Gastrocnemius medialis (tissue), 4 donors: ENCODE measurements at regions not wholly inside any gene's neighbourhood (a gene's known extent, or its start where the extent isn't known, plus 50 kb on each side); places are given as distances from the start of the nearest gene placed in this dataset.

Source experiments
- POLR2A ChIP-seq, 2 donors: fragments of 450-650 bp; IDR thresholded peaks; one replicate each; pipeline ENCODE4 v1.6.1; 2017; ENCODE audit warnings: antibody characterized with exemption in 2 of 2, mild to moderate bottlenecking in 2 of 2, moderate library complexity in 2 of 2
- TF ChIP-seq, protein P1 (sequence below), 5 experiments: fragments of 450-650 bp in 3 of 5; fragments of 200-600 bp in 2 of 5; sonication (generic) in 2 of 5; IDR thresholded peaks in 4 of 5; conservative IDR thresholded peaks in 1 of 5; 1 replicate in 4 of 5; 2 replicates in 1 of 5; pipeline ENCODE4 v1.5.1; 2016 to 2019; ENCODE audit warnings: antibody characterized with exemption in 5 of 5, mild to moderate bottlenecking in 3 of 5, moderate library complexity in 3 of 5

DNA sequence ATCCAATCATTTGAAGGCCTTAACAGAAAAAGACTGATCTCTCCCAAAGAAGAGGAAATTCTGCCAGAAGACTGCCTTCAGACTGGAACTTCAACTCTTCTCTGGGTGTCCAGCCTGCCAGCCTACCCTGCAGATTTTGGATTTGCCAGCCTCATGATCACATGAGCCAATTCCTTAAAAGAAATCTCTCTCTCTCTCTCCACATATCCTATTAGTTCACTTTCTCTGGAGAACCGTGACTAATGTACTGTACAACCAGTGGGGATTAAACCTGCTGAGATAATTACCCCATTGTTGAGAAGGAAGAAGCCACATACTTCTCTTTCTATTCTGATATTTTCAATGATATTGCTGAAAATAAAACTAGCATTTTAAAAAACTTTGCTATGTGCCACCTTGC is 711.3 kb upstream of the AMOT start:
- TF ChIP-seq, protein P1, sequence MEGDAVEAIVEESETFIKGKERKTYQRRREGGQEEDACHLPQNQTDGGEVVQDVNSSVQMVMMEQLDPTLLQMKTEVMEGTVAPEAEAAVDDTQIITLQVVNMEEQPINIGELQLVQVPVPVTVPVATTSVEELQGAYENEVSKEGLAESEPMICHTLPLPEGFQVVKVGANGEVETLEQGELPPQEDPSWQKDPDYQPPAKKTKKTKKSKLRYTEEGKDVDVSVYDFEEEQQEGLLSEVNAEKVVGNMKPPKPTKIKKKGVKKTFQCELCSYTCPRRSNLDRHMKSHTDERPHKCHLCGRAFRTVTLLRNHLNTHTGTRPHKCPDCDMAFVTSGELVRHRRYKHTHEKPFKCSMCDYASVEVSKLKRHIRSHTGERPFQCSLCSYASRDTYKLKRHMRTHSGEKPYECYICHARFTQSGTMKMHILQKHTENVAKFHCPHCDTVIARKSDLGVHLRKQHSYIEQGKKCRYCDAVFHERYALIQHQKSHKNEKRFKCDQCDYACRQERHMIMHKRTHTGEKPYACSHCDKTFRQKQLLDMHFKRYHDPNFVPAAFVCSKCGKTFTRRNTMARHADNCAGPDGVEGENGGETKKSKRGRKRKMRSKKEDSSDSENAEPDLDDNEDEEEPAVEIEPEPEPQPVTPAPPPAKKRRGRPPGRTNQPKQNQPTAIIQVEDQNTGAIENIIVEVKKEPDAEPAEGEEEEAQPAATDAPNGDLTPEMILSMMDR (IDR thresholded peaks at IDR 0.05 in 4 of 5, conservative IDR thresholded peaks at IDR 0.05 in 1 of 5), result no peak
- TF ChIP-seq POLR2A (IDR thresholded peaks at IDR 0.05), result no peak
